ENCODE measurements at regions not wholly inside any gene's neighbourhood (a gene's known extent, or its start where the extent isn't known, plus 50 kb on each side); places are given as distances from the start of the nearest gene placed in this dataset.

DNA sequence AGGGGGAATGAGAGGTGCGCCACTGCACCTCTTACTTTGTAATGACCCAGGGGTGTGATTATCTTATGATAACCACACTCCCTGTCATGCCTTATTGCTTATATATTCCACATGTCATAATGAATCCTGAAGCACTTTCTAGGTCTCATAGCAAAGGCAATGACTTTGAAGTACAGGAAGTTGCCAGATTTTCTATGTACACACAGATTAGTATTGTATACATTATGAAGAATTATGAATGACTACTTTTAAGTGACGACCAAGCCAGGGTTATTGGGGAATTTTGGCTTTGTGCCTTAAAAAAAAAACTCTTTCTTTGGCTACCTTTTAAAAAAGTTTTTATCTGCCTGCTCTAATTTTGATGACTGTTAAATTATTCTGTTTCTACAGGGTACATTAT lies 269.6 kb downstream of the MDFIC start:
- Histone ChIP-seq H3K9me3 (ENCODE audit: control insufficient read depth, insufficient read depth, low read length) (no peaks in the 10 kb centered on the region), H3K36me3 (ENCODE audit: control insufficient read depth, insufficient read depth, low read length) (no peaks in the 10 kb centered on the region), H3K9ac (ENCODE audit: low read depth, low read length) (no peak overlapping the region), H3K56ac (ENCODE audit: extremely low read depth, insufficient read depth, low read length) (no peak overlapping the region), H2BK20ac (ENCODE audit: low read depth, low read length) (no peak overlapping the region), H3K4me3 (ENCODE audit: insufficient read depth, low read depth, low read length) (no peak overlapping the region), H2BK5ac (ENCODE audit: low read depth, low read length, poor library complexity, severe bottlenecking) (no peak overlapping the region), H3K4me1 (ENCODE audit: control insufficient read depth, insufficient read depth, low read length) (peaks cover 2% of the 10 kb centered on the region; the same call in 1 of the 2 replicates), H2BK120ac (ENCODE audit: low read depth, low read length) (no peak overlapping the region), H3K18ac (ENCODE audit: low read depth, low read length) (no peak overlapping the region), H4K20me1 (ENCODE audit: insufficient read depth, low read length) (no peaks in the 10 kb centered on the region), H3K4ac (ENCODE audit: low read depth, low read length) (no peak overlapping the region), H4K5ac (ENCODE audit: low read depth, low read length) (no peak overlapping the region), H2AK9ac (replicated peaks; ENCODE audit: low read depth, low read length, poor library complexity) (no peak overlapping the region), H2AFZ (replicated peaks; ENCODE audit: low read length, poor library complexity) (no peak overlapping the region), H4K91ac (ENCODE audit: insufficient read depth, low read depth, low read length) (no peak overlapping the region), H3K79me1 (ENCODE audit: low read depth in 1 of 2, low read length in 2 of 2) (no peaks in the 10 kb centered on the region), H3K9me1 (ENCODE audit: insufficient read depth, low read length) (no peaks in the 10 kb centered on the region), H2BK15ac (ENCODE audit: low read depth, low read length) (no peak overlapping the region), H3K27ac (ENCODE audit: insufficient read depth, low read length) (no peak overlapping the region), H3K27me3 (ENCODE audit: control insufficient read depth, insufficient read depth, low read length) (no peaks in the 10 kb centered on the region), H3K14ac (replicated peaks; ENCODE audit: low read depth, low read length) (no peak overlapping the region), H4K8ac (ENCODE audit: low read depth in 2 of 2, low read length in 2 of 2) (no peak overlapping the region), H3K23ac (ENCODE audit: low read depth, low read length) (no peak overlapping the region), H3K4me2 (ENCODE audit: low read depth, low read length) (no peak overlapping the region), H2AK5ac (ENCODE audit: low read depth, low read length) (no peak overlapping the region)
- POLR2A ChIA-PET (ENCODE audit: unreplicated experiment), result no interaction called here
- WGBS, 2 experiments (ENCODE audit: extremely low coverage in 2 of 2, insufficient read length in 1 of 2), result no CpG with 5 or more reads among the region's 2 CpGs
- DNase-seq, result peak; percentile 20
- dilution Hi-C loops (cut with HindIII; ENCODE audit: low sequenced_read_pairs, unreplicated experiment) (no loop called here), in situ Hi-C loops (cut with MboI; ENCODE audit: low sequenced_read_pairs) (no loop called here), intact Hi-C loops (cut with micrococcal nuclease) (no loop called here)
- BruUV-seq (replicated peaks), result no TSS peak
- no peak for ATAC-seq (ENCODE audit: low read depth)
- no peak for TF ChIP-seq BHLHE40 (IDR thresholded peaks at IDR 0.05; ENCODE audit: low read depth, low read length)
- TF ChIP-seq SMC3 (IDR thresholded peaks at IDR 0.05; ENCODE audit: low read depth, low read length), result no peak
- no peak for TF ChIP-seq MAZ (IDR thresholded peaks at IDR 0.05; ENCODE audit: borderline replicate concordance, low read depth, low read length)
- TF ChIP-seq RAD21 (IDR thresholded peaks at IDR 0.05; ENCODE audit: low read length), result no peak
- TF ChIP-seq, protein P1, sequence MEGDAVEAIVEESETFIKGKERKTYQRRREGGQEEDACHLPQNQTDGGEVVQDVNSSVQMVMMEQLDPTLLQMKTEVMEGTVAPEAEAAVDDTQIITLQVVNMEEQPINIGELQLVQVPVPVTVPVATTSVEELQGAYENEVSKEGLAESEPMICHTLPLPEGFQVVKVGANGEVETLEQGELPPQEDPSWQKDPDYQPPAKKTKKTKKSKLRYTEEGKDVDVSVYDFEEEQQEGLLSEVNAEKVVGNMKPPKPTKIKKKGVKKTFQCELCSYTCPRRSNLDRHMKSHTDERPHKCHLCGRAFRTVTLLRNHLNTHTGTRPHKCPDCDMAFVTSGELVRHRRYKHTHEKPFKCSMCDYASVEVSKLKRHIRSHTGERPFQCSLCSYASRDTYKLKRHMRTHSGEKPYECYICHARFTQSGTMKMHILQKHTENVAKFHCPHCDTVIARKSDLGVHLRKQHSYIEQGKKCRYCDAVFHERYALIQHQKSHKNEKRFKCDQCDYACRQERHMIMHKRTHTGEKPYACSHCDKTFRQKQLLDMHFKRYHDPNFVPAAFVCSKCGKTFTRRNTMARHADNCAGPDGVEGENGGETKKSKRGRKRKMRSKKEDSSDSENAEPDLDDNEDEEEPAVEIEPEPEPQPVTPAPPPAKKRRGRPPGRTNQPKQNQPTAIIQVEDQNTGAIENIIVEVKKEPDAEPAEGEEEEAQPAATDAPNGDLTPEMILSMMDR (conservative IDR thresholded peaks at IDR 0.05; ENCODE audit: low read depth, low read length), result no peak
- CTCF ChIA-PET, result interaction anchor here (0.7 kb wide), 1 partner anchor 647 kb away, joined by 7 read pairs; no protein-coding TSS in a partner anchor
